HG03342 (cell line): ENCODE measurements at regions not wholly inside any gene's neighbourhood (a gene's known extent, or its start where the extent isn't known, plus 50 kb on each side); places are given as distances from the start of the nearest gene placed in this dataset.
"Not testable (repeated sequence)": the region's sequence is repeated elsewhere in the genome, so short reads cannot be mapped to it uniquely, and the experiment has no call there.

Experiments used
- ATAC-seq: cut with Tn5 transposase; IDR thresholded peaks from one replicate; pipeline ENCODE4 v1.9.1; 2021; ENCODE audit warnings: mild to moderate bottlenecking, moderate library complexity; ENCODE audit not compliant: unreplicated experiment

DNA sequence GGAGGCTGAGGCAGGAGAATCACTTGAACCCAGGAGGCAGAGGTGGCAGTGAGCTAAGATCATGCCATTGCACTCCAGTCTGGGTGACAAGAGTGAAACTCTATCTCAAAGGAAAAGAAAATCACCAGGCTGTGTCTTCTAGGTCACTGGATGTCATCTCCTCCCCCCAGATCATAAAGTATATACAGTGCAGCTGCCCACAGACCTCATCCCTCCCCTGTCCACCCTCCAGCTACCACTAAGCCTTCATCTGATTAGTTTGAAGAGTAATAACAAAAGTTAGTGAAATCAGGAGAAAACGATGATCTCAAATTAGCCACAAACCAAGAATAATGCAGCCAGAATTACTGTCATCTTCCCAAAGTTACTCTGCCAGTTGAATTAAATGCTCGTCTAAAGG is 117.2 kb downstream of the ZNF22 start:
- not testable (repeated sequence) for ATAC-seq

DNA sequence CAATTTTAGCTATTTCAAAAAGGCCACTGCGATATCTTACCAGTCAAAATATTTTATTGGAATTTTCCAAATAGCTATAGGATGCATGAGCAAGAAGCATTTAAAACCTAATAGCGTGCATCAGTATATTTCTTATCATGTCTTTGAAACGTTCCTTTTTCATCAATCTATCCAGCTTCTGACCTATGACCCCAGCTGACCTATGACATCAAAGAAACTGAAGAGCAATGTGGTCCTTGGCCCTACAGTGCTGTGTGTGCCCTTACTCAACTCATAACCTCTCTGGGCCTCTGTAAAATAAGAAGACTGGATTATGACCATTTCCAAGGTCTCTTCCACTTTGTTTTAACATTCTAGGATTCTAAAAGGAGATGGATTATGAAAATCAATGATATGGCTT is 118.2 kb downstream of the ZNF22 start:
- ATAC-seq = no peak

DNA sequence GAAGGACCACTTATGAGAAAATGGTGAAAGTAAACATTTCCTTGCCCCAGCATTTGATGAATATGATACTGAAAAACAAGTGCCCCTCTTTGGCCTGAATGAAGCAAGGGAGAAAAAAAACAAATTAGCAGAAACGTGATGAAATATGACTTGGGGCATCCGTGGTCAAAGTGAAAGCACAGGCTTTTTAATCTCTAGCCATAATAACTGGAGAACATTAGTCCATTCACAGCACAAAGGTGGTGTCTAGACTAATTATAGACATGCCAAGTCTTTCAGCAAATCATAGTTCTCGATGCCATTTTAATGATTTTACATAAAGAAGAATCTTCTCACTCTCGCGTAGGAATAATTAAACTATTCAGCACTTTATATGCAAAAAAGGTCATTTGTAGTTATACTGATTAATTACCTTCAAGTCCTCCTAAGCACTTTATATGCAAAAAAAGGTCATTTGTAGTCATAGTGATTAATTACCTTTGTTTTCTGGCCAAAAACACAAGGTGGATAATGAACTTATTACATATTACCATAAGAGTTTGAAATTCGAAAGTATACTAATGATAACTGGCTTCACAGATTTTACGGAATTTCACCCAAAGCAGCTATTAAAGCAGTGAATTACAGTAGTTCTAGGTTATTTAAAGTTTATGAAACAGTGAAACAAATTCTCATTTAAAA is 121.6 kb downstream of the ZNF22 start:
- not testable (repeated sequence) for ATAC-seq

DNA sequence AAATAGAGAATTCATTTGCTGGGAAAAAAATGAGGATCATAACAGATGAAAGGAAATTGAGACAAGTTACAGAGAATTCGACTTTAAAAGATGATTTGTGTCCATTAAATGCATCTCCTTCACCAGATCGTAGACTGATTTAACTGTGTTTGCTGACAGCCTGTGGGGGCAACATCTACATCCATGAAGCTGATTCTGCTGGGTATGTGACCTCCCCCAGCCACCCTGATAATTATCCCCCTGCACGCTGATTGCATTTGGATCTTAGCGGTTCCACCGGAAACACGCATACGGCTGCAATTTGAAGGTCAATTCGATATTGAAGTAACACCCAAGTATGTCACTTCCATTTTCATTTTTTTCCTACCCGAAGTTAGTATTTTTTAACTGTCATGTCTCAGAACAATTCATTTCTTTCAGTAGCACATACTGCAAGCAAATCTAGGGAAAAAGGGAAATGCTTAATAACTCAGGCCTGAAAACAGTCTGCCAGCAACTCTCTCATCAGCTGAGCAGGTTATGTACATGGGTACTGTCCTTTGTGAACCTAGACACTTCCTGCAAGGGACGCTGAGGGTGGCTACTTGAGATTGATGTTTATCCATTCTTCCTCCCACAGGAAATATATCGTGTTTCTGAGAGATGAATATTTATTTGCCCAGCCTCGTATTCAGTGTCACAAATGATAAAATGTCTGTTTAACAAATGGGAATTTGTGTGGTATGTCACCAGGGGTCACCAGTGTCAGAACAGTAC is 134.9 kb downstream of the ZNF22 start:
- no peak for ATAC-seq

GRCh38 chr10:45136256-45136655 is 135.5 kb downstream of the ZNF22 start:
- no peak for ATAC-seq

- ATAC-seq = no peak
These were observed 143.8 kb downstream of the ZNF22 start for GRCh38 chr10:45144326-45145070.

GRCh38 chr10:45145143-45145542 is 144.4 kb downstream of the ZNF22 start:
- ATAC-seq = not testable (repeated sequence)

GRCh38 chr10:45147000-45147399 is 146.3 kb downstream of the ZNF22 start:
- no peak for ATAC-seq

- no peak for ATAC-seq
These were observed 150.3 kb downstream of the ZNF22 start for GRCh38 chr10:45150997-45151396.

DNA sequence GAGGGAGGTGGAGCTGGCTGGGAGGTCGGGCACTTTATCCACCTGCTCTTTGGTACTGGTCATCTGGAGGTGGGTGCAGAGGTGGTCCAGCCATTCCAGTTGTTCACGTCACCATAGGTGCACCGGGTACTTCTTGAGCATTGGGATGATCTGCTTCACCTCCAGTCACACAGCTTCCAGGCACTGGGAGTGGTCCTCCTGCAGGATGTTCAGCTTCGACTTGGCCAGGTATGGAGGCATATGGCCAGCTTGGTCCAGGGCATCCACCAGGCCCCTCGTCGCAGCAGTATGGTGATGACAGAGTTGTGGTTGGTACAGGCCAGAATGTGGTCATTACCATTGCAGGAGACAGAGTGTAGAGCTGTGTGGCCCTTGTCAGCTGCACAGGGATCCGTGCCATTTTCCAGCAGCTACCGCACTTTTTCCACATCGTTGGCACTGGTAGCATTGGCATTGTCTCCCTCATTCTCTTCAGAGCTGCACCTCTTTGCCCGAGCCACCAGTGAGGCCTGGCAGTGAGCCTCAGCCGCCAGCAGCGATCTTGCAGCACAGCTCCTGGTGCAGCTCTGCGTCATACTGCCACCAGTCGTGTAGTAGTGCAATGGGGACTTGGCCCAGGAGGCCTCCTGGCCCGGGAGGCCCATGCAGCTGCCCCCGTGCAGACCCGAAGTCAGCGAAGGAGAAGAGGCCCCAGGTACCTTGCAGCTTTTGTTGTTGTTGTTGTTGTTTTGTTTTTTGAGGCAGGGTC is 150.9 kb downstream of the ZNF22 start:
- ATAC-seq = no peak

DNA sequence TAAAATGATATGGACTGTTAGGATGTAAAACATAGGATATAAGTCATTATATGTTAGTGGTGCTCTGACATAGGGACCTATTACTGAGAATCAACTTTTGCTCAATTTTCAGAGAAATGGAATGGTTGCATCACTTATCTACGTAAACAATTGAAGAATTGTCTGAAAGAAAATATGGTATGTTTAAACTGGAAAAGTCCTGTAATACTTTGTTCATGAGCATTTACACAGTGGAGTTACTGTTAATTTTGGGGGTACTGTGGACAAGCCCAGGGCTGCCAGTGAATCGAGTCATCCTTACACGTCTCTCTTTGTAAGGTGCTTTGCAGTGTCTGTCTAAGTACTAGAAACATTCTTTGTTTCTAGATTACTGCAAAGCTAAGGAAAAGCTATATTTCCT is 152.0 kb downstream of the ZNF22 start:
- ATAC-seq = no peak

DNA sequence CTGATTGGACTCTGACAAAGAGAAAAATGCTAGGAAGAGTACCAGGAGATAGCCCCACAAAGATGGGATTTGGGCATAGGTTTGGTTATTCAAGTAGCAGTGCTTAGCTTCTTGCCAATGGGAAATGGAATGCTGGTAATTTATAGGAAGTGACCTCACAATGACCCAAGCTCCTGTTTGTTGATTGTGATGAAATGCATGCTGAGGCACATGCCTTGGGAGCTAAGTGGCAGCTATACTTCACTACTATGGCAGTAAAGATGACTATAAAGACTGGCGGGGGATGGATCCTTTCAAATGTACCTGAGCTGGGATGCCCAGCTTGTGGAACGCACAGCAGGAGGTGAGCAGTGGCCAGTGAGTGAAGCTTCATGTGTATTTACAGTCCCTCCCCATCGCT is 153.8 kb downstream of the ZNF22 start:
- ATAC-seq = no peak

GRCh38 chr10:45155784-45156183 is 155.1 kb downstream of the ZNF22 start:
- no peak for ATAC-seq

GRCh38 chr10:45160271-45160670 is 155.1 kb downstream of the OR13A1 start:
- no peak for ATAC-seq

DNA sequence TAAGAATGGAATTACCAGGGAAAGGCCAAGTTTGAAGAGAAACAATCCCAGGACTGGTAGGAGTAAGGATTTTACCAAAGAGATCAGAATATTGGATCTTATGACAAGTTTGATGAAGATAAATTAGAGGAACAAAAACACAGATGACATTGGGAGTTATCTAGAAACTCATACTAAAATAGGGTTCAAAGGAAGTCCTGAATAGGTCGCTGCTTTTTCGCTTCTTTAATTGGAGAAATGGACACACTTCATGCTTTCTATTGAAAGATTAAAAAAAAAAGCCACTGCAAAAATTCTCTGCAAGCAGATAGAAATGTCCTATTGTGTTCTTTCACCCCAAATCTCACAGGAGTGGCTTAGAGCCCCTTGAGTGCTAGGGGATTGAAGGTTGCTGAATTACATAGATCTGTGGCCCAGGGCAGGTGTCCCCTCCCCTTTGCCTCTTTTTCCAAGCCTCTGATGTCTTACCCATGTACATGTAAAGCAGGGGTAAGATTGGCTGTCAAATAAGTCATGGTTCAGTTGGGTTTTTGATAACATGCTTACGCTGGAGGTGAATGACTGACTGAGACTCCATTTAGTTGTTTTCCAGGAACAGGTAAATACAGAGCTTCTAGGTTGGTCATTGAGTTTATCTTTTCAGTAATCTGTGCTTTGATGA is 152.0 kb downstream of the OR13A1 start:
- no peak for ATAC-seq

GRCh38 chr10:45175520-45176118 is 139.8 kb downstream of the OR13A1 start:
- not testable (repeated sequence) for ATAC-seq

DNA sequence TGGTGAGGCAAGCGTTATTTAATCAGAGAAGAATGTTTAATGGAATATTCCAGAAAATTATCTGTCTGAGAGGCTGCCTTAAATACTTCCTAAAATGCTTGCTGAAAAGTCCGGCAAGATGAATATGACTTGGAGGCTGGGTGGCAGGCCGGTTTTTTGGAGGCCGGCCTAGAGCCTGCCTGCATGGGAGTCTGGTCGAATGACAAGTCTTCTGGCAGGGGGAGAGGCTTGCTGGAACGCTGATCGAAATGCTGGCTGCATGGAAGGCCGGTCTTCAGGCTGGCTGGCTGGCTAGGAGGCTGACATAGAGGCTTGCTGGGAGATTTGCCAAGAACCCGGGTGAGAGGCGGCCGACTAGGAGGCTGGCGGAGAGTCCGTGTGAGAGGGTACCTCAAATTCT is 135.7 kb downstream of the OR13A1 start:
- no peak for ATAC-seq

GRCh38 chr10:45180507-45180906 is 134.9 kb downstream of the OR13A1 start:
- no peak for ATAC-seq

DNA sequence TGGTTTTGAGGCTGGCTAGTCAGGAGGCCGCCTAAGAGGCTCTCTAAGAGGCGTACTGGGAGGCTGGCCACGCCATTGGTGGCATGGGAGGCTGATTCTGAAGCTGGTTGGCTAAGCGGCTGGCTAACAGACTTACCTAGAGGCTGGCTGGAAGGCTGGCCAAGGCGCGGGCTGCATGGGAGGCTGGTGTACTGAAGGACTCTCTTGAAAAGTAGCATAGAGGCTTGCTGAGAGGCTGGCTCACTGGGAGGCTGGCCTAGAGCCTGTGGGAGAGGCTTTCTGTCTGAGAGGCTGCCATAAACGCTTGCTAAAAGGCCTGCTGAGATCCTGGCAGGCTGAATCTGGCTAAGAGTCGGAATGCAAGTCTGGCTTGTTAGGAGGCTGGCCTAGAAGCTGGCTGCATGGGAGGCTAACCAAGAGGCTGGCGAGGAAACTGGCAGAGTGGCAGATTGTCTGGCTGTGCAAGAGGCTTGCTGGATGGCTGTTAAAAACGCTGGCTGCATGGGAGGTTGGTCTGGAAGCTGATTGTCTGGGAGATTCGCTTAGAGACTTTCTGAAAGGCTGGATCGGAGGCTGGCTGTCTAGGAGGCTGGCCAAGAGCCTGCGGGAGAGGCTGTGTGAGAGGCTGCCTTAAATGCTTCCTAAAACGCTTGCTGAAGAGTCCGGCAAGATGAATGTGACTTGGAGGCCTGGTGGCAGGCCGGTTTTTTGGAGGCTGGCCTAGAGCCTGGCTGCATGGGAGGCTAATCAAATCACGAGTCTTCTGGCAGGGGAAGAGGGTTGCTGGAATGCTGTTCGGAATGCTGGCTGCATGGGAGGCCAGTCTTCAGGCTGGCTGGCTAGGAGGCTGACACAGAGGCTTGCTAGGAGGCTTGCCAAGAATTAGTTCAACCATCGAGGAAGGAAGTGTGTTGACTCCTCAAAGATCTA is 134.2 kb downstream of the OR13A1 start:
- no peak for ATAC-seq
